AG04450 (cell line): ENCODE measurements at regions not wholly inside any gene's neighbourhood (a gene's known extent, or its start where the extent isn't known, plus 50 kb on each side); places are given as distances from the start of the nearest gene placed in this dataset.

ENCODE experiments used
- CTCF ChIA-PET: fragments of 300-600, 350-600 bp; formaldehyde crosslinking; extraction: SDS; loops from one replicate; lab custom pipeline; 2022; ENCODE audit warnings: antibody characterized with exemption, inconsistent platforms; lab: Charles Lee
- POLR2A ChIA-PET: fragments of 350-600 bp; formaldehyde crosslinking; extraction: SDS; loops from one replicate; lab custom pipeline; 2021; ENCODE audit warnings: antibody characterized with exemption, inconsistent platforms; lab: Yijun Ruan, JAX
- DNase-seq: peaks from one replicate; pipeline ENCODE4 v3.0.0-alpha.2; 2011; ENCODE audit warnings: low read depth, low spot score
- H3K27ac ChIP-seq: one replicate; pipeline ENCODE4 v1.5.1; 2012; ENCODE audit warnings: low read depth, low read length, control low read depth
- H3K27me3 ChIP-seq: one replicate; pipeline ENCODE4 v1.6.0; 2012; ENCODE audit warnings: low read length; ENCODE audit not compliant: control insufficient read depth, insufficient read depth
- H3K4me3 ChIP-seq: 2 replicates; pipeline ENCODE4 v1.5.1; 2011; ENCODE audit warnings: mild to moderate bottlenecking, low read depth, low read length, control low read depth
- H3K9me3 ChIP-seq: 2 replicates; pipeline ENCODE4 v1.5.1; 2012; ENCODE audit warnings: low read length; ENCODE audit not compliant: control insufficient read depth, insufficient read depth
- CTCF ChIP-seq: IDR thresholded peaks from 2 replicates; pipeline ENCODE4 v1.5.1; 2011; ENCODE audit warnings: low read depth, low read length, control low read depth, inconsistent platforms

GRCh38 chr2:8298783-8299182 is 383.1 kb upstream of the ID2 start:
- TF ChIP-seq CTCF: no peak
- no peak for DNase-seq
- peaks cover 11% of the 10 kb centered on the region for H3K27me3 ChIP-seq
- CTCF ChIA-PET: no interaction called here
- H3K9me3 ChIP-seq: peaks cover 9% of the 10 kb centered on the region; the same call in 1 of the 2 replicates
- H3K27ac ChIP-seq: no peak overlapping the region
- no peak overlapping the region for H3K4me3 ChIP-seq
- POLR2A ChIA-PET: no interaction called here

GRCh38 chr2:8300216-8300615 is 381.6 kb upstream of the ID2 start:
- CTCF ChIA-PET: no interaction called here
- POLR2A ChIA-PET: interaction anchor here (0.7 kb wide), 1 partner anchor 382 kb away, joined by 3 read pairs; no protein-coding TSS in a partner anchor
- no peak for DNase-seq
- peaks cover 9% of the 10 kb centered on the region; the same call in 1 of the 2 replicates for H3K9me3 ChIP-seq
- TF ChIP-seq CTCF: no peak
- no peak overlapping the region for H3K27ac ChIP-seq
- H3K4me3 ChIP-seq: no peak overlapping the region
- H3K27me3 ChIP-seq: peaks cover 7% of the 10 kb centered on the region

- ChIA-PET CTCF (interaction anchor here (0.7 kb wide), 1 partner anchor 1317 kb away, joined by 3 read pairs; no protein-coding TSS in a partner anchor), POLR2A (interaction anchor here (0.7 kb wide), 1 partner anchor 382 kb away, joined by 3 read pairs; no protein-coding TSS in a partner anchor)
- no peak for DNase-seq
- Histone ChIP-seq H3K27me3 (peaks cover 7% of the 10 kb centered on the region), H3K9me3 (peaks cover 9% of the 10 kb centered on the region; the same call in 1 of the 2 replicates), H3K27ac (no peak overlapping the region), H3K4me3 (no peak overlapping the region)
- TF ChIP-seq CTCF: no peak
Observed at GRCh38 chr2:8300905-8301304, 381.0 kb upstream of the ID2 start.

- TF ChIP-seq CTCF: no peak
- DNase-seq: no peak
- POLR2A ChIA-PET: no interaction called here
- CTCF ChIA-PET: interaction anchor here (0.6 kb wide), 1 partner anchor 63 kb away, joined by 5 read pairs; no protein-coding TSS in a partner anchor
- Histone ChIP-seq H3K9me3 (peaks cover 9% of the 10 kb centered on the region; the same call in 1 of the 2 replicates), H3K4me3 (no peak overlapping the region), H3K27ac (no peak overlapping the region), H3K27me3 (peaks cover 4% of the 10 kb centered on the region)
Observed at GRCh38 chr2:8303322-8303832, 378.5 kb upstream of the ID2 start.

GRCh38 chr2:8304821-8305766 is 376.8 kb upstream of the ID2 start:
- no peak for DNase-seq
- Histone ChIP-seq H3K27me3 (peaks cover 1% of the 10 kb centered on the region), H3K27ac (no peak overlapping the region), H3K4me3 (no peak overlapping the region), H3K9me3 (peaks cover 9% of the 10 kb centered on the region; the same call in 1 of the 2 replicates)
- ChIA-PET CTCF (interaction anchor here (0.5 kb wide), 1 partner anchor 20 kb away, joined by 3 read pairs; no protein-coding TSS in a partner anchor), POLR2A (interaction anchor here (0.7 kb wide), 1 partner anchor 328 kb away, joined by 3 read pairs; no protein-coding TSS in a partner anchor)
- no peak for TF ChIP-seq CTCF
